ENCODE measurements at regions not wholly inside any gene's neighbourhood (a gene's known extent, or its start where the extent isn't known, plus 50 kb on each side); places are given as distances from the start of the nearest gene placed in this dataset.

GRCh38 chr9:88873635-88874034 lies 117.6 kb upstream of the S1PR3 start:
- Histone ChIP-seq H2BK12ac (ENCODE audit: low read depth, low read length) (no peak overlapping the region), H2BK5ac (ENCODE audit: low read depth, low read length) (no peak overlapping the region), H2BK15ac (ENCODE audit: low read length) (no peak overlapping the region), H4K91ac (replicated peaks; ENCODE audit: insufficient read length, low read length) (no peak overlapping the region), H3K79me2 (ENCODE audit: control insufficient read depth in 1 of 2, insufficient read depth in 2 of 2, low read length in 2 of 2) (no peaks in the 10 kb centered on the region), H2BK20ac (ENCODE audit: low read length) (no peak overlapping the region), H4K8ac (ENCODE audit: extremely low read depth, insufficient read depth, low read length) (no peak overlapping the region), H3K4me3 (ENCODE audit: extremely low read depth in 1 of 4, insufficient read depth in 2 of 4, low read depth in 3 of 4, low read length in 4 of 4) (no peak overlapping the region), H3K4me1 (replicated peaks in 1 of 4; ENCODE audit: control insufficient read depth in 3 of 4, insufficient read depth in 4 of 4, low read length in 3 of 4) (no peaks in the 10 kb centered on the region), H3K9ac (replicated peaks in 1 of 4; ENCODE audit: extremely low read depth in 1 of 4, low read depth in 3 of 4, low read length in 3 of 4) (no peak overlapping the region), H3K4ac (replicated peaks; ENCODE audit: insufficient read length, low read depth, low read length) (no peak overlapping the region), H2AK5ac (ENCODE audit: low read depth, low read length) (no peak overlapping the region), H3K27ac (ENCODE audit: low read depth, low read length) (no peak overlapping the region), H3K56ac (replicated peaks; ENCODE audit: insufficient read length, low read depth, low read length) (no peak overlapping the region), H2BK120ac (replicated peaks; ENCODE audit: low read depth, low read length) (no peak overlapping the region), H4K5ac (ENCODE audit: insufficient read length, low read depth, low read length) (no peak overlapping the region), H2AFZ (ENCODE audit: low read length) (no peak overlapping the region), H3K23me2 (ENCODE audit: low read depth, low read length) (no peaks in the 10 kb centered on the region), H3K4me2 (ENCODE audit: insufficient read depth in 1 of 2, low read depth in 2 of 2, low read length in 2 of 2) (no peak overlapping the region), H3K18ac (ENCODE audit: extremely low read depth, low read length) (no peak overlapping the region), H3K23ac (ENCODE audit: insufficient read length) (no peak overlapping the region), H3K27me3 (replicated peaks in 1 of 4; ENCODE audit: control insufficient read depth in 3 of 4, extremely low read depth in 1 of 4, insufficient read depth in 3 of 4, low read length in 3 of 4) (no peaks in the 10 kb centered on the region), H3K36me3 (ENCODE audit: control insufficient read depth in 2 of 4, insufficient read depth in 4 of 4, low read length in 3 of 4) (no peaks in the 10 kb centered on the region), H3K14ac (ENCODE audit: insufficient read length) (no peak overlapping the region), H3K9me3 (ENCODE audit: insufficient read depth in 2 of 2, low read depth in 1 of 2, low read length in 1 of 2) (peaks cover 0 to 5% of the 10 kb centered on the region in 2 experiments; a peak in 2 of 4 replicates), H3K79me1 (ENCODE audit: low read depth, low read length) (no peaks in the 10 kb centered on the region), H4K20me1 (replicated peaks in 1 of 2; ENCODE audit: control insufficient read depth in 1 of 2, insufficient read depth in 2 of 2, low read length in 2 of 2) (no peaks in the 10 kb centered on the region)
- 88% methylated on average over 10 of the region's 10 CpGs; no CpG with 5 or more reads in 1 of the 2 experiments for WGBS, 2 experiments (ENCODE audit: extremely low coverage in 1 of 2, insufficient coverage in 1 of 2, insufficient read length in 1 of 2, insufficient replicate concordance in 2 of 2, low coverage in 1 of 2, low lambda C conversion rate in 2 of 2, missing lambda C conversion rate in 1 of 2)
- ChIA-PET CTCF (ENCODE audit: partially characterized antibody) (no interaction called here), POLR2A (ENCODE audit: partially characterized antibody) (no interaction called here)
- DNase-seq (ENCODE audit: low read depth in 1 of 2, low spot score in 2 of 2) = no peak
- FAIRE-seq = no peak
- no peak for TF ChIP-seq KDM5A (IDR thresholded peaks at IDR 0.05; ENCODE audit: low read length)
- TF ChIP-seq RAD21 (IDR thresholded peaks at IDR 0.05 in 1 of 2, conservative IDR thresholded peaks at IDR 0.05 in 1 of 2; ENCODE audit: low read depth in 2 of 2, low read length in 2 of 2) = no peak
- no peak for TF ChIP-seq MAFK (IDR thresholded peaks at IDR 0.05; ENCODE audit: low read depth, low read length)
- TF ChIP-seq POLR2AphosphoS5 (IDR thresholded peaks at IDR 0.05; ENCODE audit: low read depth, low read length) = no peak

All from H1 (cell line).